Lower leg skin (tissue), 3 donors: ENCODE measurements at regions not wholly inside any gene's neighbourhood (a gene's known extent, or its start where the extent isn't known, plus 50 kb on each side); places are given as distances from the start of the nearest gene placed in this dataset.

Experiments
- CTCF ChIP-seq, 3 donors: fragments of 450-650 bp; IDR thresholded peaks; one replicate each; pipeline ENCODE4 v1.5.1; 2016; ENCODE audit warnings: antibody characterized with exemption in 3 of 3, mild to moderate bottlenecking in 3 of 3, moderate library complexity in 2 of 3
- POLR2A ChIP-seq, 2 donors: fragments of 450-650 bp; IDR thresholded peaks; one replicate each; pipeline ENCODE4 v1.6.1; 2016 to 2017; ENCODE audit warnings: antibody characterized with exemption in 2 of 2, mild to moderate bottlenecking in 1 of 2, moderate library complexity in 1 of 2

GRCh38 chr10:4017336-4017735, 232.3 kb upstream of the KLF6 start:
- TF ChIP-seq CTCF (IDR thresholded peaks at IDR 0.05) (no peak), POLR2A (IDR thresholded peaks at IDR 0.05) (no peak)
